ENCODE measurements at regions not wholly inside any gene's neighbourhood (a gene's known extent, or its start where the extent isn't known, plus 50 kb on each side); places are given as distances from the start of the nearest gene placed in this dataset.
"Not testable (repeated sequence)": the region's sequence is repeated elsewhere in the genome, so short reads cannot be mapped to it uniquely, and the experiment has no call there.

DNA sequence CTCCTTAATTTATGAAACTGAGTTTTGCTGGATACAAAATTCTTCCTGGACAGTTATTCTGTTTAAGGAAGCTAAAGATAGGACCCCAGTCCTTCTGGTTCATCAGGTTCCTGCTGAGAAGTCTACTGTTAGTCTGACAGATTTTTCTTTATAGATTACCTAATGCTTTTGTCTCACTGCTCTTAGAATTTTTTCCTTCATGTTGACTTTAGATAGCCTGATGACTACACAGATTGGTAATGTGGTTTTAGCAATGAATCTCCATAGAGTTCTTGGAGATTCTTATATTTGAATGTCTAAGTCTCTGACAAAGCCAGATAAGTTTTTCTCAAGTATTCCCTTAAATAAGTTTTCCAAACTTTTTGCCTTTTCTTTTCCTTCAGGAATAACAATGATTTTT, 419.7 kb downstream of the CDH10 start:
- TF ChIP-seq ZSCAN29 (CRISPR knock-in tag; conservative IDR thresholded peaks at IDR 0.05) (no peak), YEATS2 (CRISPR knock-in tag; IDR thresholded peaks at IDR 0.05; ENCODE audit: borderline replicate concordance) (no peak), IRX3 (CRISPR knock-in tag; IDR thresholded peaks at IDR 0.05; ENCODE audit: borderline replicate concordance, low read depth) (no peak)
- H3K9me3 ChIP-seq (ENCODE audit: low read length) = peaks cover 17% of the 10 kb centered on the region
- no peaks in the 10 kb centered on the region for H3K27me3 ChIP-seq (ENCODE audit: control insufficient read depth in 1 of 2, insufficient read depth in 2 of 2, low read length in 2 of 2)
- no peak overlapping the region for H3K4me2 ChIP-seq (ENCODE audit: low read depth, low read length)
- no peaks in the 10 kb centered on the region for H3K4me1 ChIP-seq (ENCODE audit: insufficient read depth, low read length)
- no peaks in the 10 kb centered on the region for H3K36me3 ChIP-seq (replicated peaks in 1 of 2; ENCODE audit: control insufficient read depth in 1 of 2, insufficient read depth in 2 of 2, low read length in 2 of 2)
- ChIA-PET CTCF (ENCODE audit: low intra/inter-chr PET ratio, low total read pairs) (no interaction called here), POLR2A (no interaction called here)
- FAIRE-seq (no peak), ATAC-seq (no peak), DNase-seq (ENCODE audit: low spot score) (no peak)
- H3K79me2 ChIP-seq (ENCODE audit: insufficient read depth, low read length) = no peaks in the 10 kb centered on the region
- in situ Hi-C loops (cut with HindIII; ENCODE audit: extremely low pct_ligation_motif_present, low pct_unique_long_range_greater_than_20kb) = no loop called here
- no peak overlapping the region for H3K4me3 ChIP-seq (replicated peaks in 1 of 3; ENCODE audit: insufficient read depth in 1 of 3, low read depth in 2 of 3, low read length in 3 of 3)
- H3K9ac ChIP-seq (ENCODE audit: insufficient read depth, low read depth, low read length) = no peak overlapping the region
- BruUV-seq (replicated peaks) = no TSS peak
- no peak overlapping the region for H2AFZ ChIP-seq (ENCODE audit: low read length)
- no peaks in the 10 kb centered on the region for H4K20me1 ChIP-seq (ENCODE audit: insufficient read depth, low read length)
- H3K27ac ChIP-seq (ENCODE audit: extremely low read length, insufficient read depth, low read length) = no peak overlapping the region
- intact Hi-C loops (cut with micrococcal nuclease; ENCODE audit: unreplicated experiment) = no loop called here

GRCh38 chr5:24226479-24226878, 418.3 kb downstream of the CDH10 start:
- ChIA-PET POLR2A (no interaction called here), CTCF (ENCODE audit: low intra/inter-chr PET ratio, low total read pairs) (no interaction called here)
- no peak overlapping the region for H3K9ac ChIP-seq (ENCODE audit: insufficient read depth, low read depth, low read length)
- no peaks in the 10 kb centered on the region for H4K20me1 ChIP-seq (ENCODE audit: insufficient read depth, low read length)
- H3K4me2 ChIP-seq (ENCODE audit: low read depth, low read length) = no peak overlapping the region
- ATAC-seq (no peak), DNase-seq (ENCODE audit: low spot score) (no peak), FAIRE-seq (no peak)
- H3K27ac ChIP-seq (ENCODE audit: extremely low read length, insufficient read depth, low read length) = no peak overlapping the region
- H3K4me1 ChIP-seq (ENCODE audit: insufficient read depth, low read length) = no peaks in the 10 kb centered on the region
- no peak overlapping the region for H3K4me3 ChIP-seq (replicated peaks in 1 of 3; ENCODE audit: insufficient read depth in 1 of 3, low read depth in 2 of 3, low read length in 3 of 3)
- H2AFZ ChIP-seq (ENCODE audit: low read length) = no peak overlapping the region
- BruUV-seq (replicated peaks) = no TSS peak
- H3K9me3 ChIP-seq (ENCODE audit: low read length) = peaks cover 17% of the 10 kb centered on the region
- 0% methylated on average over 1 of the region's 1 CpG for WGBS (ENCODE audit: low lambda C conversion rate)
- intact Hi-C loops (cut with micrococcal nuclease; ENCODE audit: unreplicated experiment) = no loop called here
- no peak for TF ChIP-seq RBM39 (IDR thresholded peaks at IDR 0.05; ENCODE audit: low read depth, low read length, poor library complexity, severe bottlenecking)
- TF ChIP-seq ZNF317 (CRISPR knock-in tag; IDR thresholded peaks at IDR 0.05) = no peak
- TF ChIP-seq, protein P1, sequence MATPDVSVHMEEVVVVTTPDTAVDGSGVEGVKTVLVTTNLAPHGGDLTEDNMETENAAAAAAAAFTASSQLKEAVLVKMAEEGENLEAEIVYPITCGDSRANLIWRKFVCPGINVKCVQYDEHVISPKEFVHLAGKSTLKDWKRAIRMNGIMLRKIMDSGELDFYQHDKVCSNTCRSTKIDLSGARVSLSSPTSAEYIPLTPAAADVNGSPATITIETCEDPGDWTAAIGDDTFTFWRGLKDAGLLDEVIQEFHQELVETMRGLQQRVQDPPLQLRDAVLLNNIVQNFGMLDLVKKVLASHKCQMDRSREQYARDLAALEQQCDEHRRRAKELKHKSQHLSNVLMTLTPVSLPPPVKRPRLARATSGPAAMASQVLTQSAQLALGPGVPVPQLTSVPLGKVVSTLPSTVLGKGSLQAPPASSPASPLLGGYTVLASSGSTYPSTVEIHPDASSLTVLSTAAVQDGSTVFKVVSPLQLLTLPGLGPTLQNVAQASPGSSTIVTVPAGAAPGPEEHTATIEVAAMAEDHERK (CRISPR knock-in tag; IDR thresholded peaks at IDR 0.05; ENCODE audit: low read depth) = no peak
- TF ChIP-seq ZNF451 (CRISPR knock-in tag; IDR thresholded peaks at IDR 0.05) = no peak
- TF ChIP-seq TGIF2 (CRISPR knock-in tag; IDR thresholded peaks at IDR 0.05) = no peak
- TF ChIP-seq NFKBIZ (CRISPR knock-in tag; IDR thresholded peaks at IDR 0.05) = no peak
- no peak for TF ChIP-seq NAIF1 (CRISPR knock-in tag; IDR thresholded peaks at IDR 0.05; ENCODE audit: borderline replicate concordance)
- no peak for TF ChIP-seq REXO4 (CRISPR knock-in tag; IDR thresholded peaks at IDR 0.05; ENCODE audit: borderline replicate concordance)
- no peak for TF ChIP-seq KDM2A (CRISPR knock-in tag; IDR thresholded peaks at IDR 0.05; ENCODE audit: borderline replicate concordance, low read depth)
- no peak for TF ChIP-seq ZNF232 (CRISPR knock-in tag; IDR thresholded peaks at IDR 0.05; ENCODE audit: borderline replicate concordance)
- no peak for TF ChIP-seq TRIM24 (CRISPR knock-in tag; IDR thresholded peaks at IDR 0.05)
- no peaks in the 10 kb centered on the region for H3K79me2 ChIP-seq (ENCODE audit: insufficient read depth, low read length)
- in situ Hi-C loops (cut with HindIII; ENCODE audit: extremely low pct_ligation_motif_present, low pct_unique_long_range_greater_than_20kb) = no loop called here
- H3K27me3 ChIP-seq (ENCODE audit: control insufficient read depth in 1 of 2, insufficient read depth in 2 of 2, low read length in 2 of 2) = no peaks in the 10 kb centered on the region
- H3K36me3 ChIP-seq (replicated peaks in 1 of 2; ENCODE audit: control insufficient read depth in 1 of 2, insufficient read depth in 2 of 2, low read length in 2 of 2) = no peaks in the 10 kb centered on the region

DNA sequence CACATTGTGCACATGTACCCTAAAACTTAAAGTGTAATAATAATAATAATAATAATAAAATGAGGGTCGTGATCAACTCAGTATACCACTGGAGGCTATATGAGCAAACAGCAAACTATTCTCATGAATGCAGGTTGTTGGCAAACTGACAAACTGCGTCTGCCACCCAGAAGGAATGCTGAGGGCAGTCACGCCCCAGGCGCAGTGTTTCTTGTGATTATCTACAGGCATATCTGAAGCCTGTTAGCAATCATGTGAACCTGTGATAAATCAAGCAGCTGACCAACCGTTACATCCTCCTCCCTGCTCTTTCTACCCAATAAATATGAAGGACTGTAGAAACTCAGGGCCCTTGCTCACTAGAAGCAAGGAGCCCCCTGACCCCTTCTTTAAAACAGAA, 416.9 kb downstream of the CDH10 start:
- H3K9me3 ChIP-seq (ENCODE audit: low read length) = peaks cover 17% of the 10 kb centered on the region
- DNase-seq (ENCODE audit: low spot score); H3K27me3 ChIP-seq (ENCODE audit: control insufficient read depth in 1 of 2, insufficient read depth in 2 of 2, low read length in 2 of 2); ATAC-seq; H2AFZ ChIP-seq (ENCODE audit: low read length); H3K79me2 ChIP-seq (ENCODE audit: insufficient read depth, low read length); H3K36me3 ChIP-seq (replicated peaks in 1 of 2; ENCODE audit: control insufficient read depth in 1 of 2, insufficient read depth in 2 of 2, low read length in 2 of 2); H3K9ac ChIP-seq (ENCODE audit: insufficient read depth, low read depth, low read length); intact Hi-C loops (cut with micrococcal nuclease; ENCODE audit: unreplicated experiment); FAIRE-seq; H3K27ac ChIP-seq (ENCODE audit: extremely low read length, insufficient read depth, low read length); in situ Hi-C loops (cut with HindIII; ENCODE audit: extremely low pct_ligation_motif_present, low pct_unique_long_range_greater_than_20kb); H3K4me2 ChIP-seq (ENCODE audit: low read depth, low read length); POLR2A ChIA-PET; H3K4me3 ChIP-seq (replicated peaks in 1 of 3; ENCODE audit: insufficient read depth in 1 of 3, low read depth in 2 of 3, low read length in 3 of 3); CTCF ChIA-PET (ENCODE audit: low intra/inter-chr PET ratio, low total read pairs); H4K20me1 ChIP-seq (ENCODE audit: insufficient read depth, low read length); BruUV-seq (replicated peaks); H3K4me1 ChIP-seq (ENCODE audit: insufficient read depth, low read length): not testable (repeated sequence)
- 33% methylated on average over 4 of the region's 5 CpGs for WGBS (ENCODE audit: low lambda C conversion rate)

Measured in HepG2 (cell line).